ENCODE measurements at regions not wholly inside any gene's neighbourhood (a gene's known extent, or its start where the extent isn't known, plus 50 kb on each side); places are given as distances from the start of the nearest gene placed in this dataset.

- Histone ChIP-seq H3K27ac (no peak overlapping the region), H3K9me2 (ENCODE audit: insufficient read depth) (no peaks in the 10 kb centered on the region), H3K9me3 (ENCODE audit: low read depth) (no peaks in the 10 kb centered on the region), H3K4me2 (ENCODE audit: unreplicated experiment) (no peak overlapping the region), H3K4me1 (ENCODE audit: insufficient read depth) (no peaks in the 10 kb centered on the region), H3K36me3 (ENCODE audit: low read depth) (no peaks in the 10 kb centered on the region), H4K20me1 (ENCODE audit: insufficient read depth) (no peaks in the 10 kb centered on the region), H3K9ac (no peak overlapping the region), H3K27me3 (replicated peaks; ENCODE audit: insufficient read depth) (no peaks in the 10 kb centered on the region), H3K4me3 (no peak overlapping the region), H3F3A (ENCODE audit: insufficient read depth) (no peaks in the 10 kb centered on the region), H2AFZ (no peak overlapping the region), H3K79me2 (ENCODE audit: insufficient read depth) (no peaks in the 10 kb centered on the region)
- in situ Hi-C loops (cut with MboI) = no loop called here
- 11 to 18% methylated on average over 3 of the region's 3 CpGs for WGBS, 2 experiments (ENCODE audit: low coverage in 1 of 2, low lambda C conversion rate in 2 of 2, missing lambda C conversion rate in 2 of 2)
- TF ChIP-seq EZH2phosphoT487 (IDR thresholded peaks at IDR 0.05; ENCODE audit: insufficient read depth, low read depth) (no peak), EZH2 (IDR thresholded peaks at IDR 0.05; ENCODE audit: insufficient read depth, poor library complexity, severe bottlenecking) (no peak)
- DNase-seq = no peak
These were observed 425.6 kb downstream of the NR2F2 start for GRCh38 chr15:96756146-96756545.

GRCh38 chr15:96756656-96757055 lies 426.2 kb downstream of the NR2F2 start:
- WGBS, 2 experiments (ENCODE audit: low coverage in 1 of 2, low lambda C conversion rate in 2 of 2, missing lambda C conversion rate in 2 of 2) = 35 to 47% methylated on average over 2 to 15 of the region's 15 CpGs
- H3K9ac ChIP-seq = no peak overlapping the region
- in situ Hi-C loops (cut with MboI) = no loop called here

DNA sequence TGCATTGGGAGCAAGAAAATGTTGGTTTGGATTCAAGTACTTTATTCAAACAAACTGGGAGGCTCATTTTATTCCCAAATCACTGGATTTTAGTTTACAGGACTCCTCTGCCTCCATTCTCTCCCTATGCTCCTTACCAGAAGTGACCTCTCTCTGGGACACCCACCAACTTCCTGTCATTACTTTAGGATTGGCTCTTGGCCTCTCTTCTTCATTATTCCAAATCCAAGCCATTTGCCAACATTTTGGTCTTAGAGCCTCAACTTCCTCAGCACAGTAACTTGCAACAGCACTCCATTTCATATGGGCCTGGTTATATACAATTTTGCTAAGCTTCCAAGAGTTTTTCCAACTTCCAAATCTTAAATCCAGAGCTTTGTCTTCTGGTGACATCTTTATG lies 432.1 kb downstream of the NR2F2 start:
- no peaks in the 10 kb centered on the region for H3K79me2 ChIP-seq (ENCODE audit: insufficient read depth)
- in situ Hi-C loops (cut with MboI) = no loop called here
- no peak overlapping the region for H3K4me2 ChIP-seq (ENCODE audit: unreplicated experiment)
- no peak overlapping the region for H2AFZ ChIP-seq
- H3K36me3 ChIP-seq (ENCODE audit: low read depth) = no peaks in the 10 kb centered on the region
- no peak overlapping the region for H3K4me3 ChIP-seq
- TF ChIP-seq EZH2phosphoT487 (IDR thresholded peaks at IDR 0.05; ENCODE audit: insufficient read depth, low read depth) (no peak), EZH2 (IDR thresholded peaks at IDR 0.05; ENCODE audit: insufficient read depth, poor library complexity, severe bottlenecking) (no peak)
- no peak for DNase-seq
- H3K9me2 ChIP-seq (ENCODE audit: insufficient read depth) = no peaks in the 10 kb centered on the region
- no peaks in the 10 kb centered on the region for H3K27me3 ChIP-seq (replicated peaks; ENCODE audit: insufficient read depth)
- H3F3A ChIP-seq (ENCODE audit: insufficient read depth) = no peaks in the 10 kb centered on the region
- H3K27ac ChIP-seq = no peak overlapping the region
- H3K9me3 ChIP-seq (ENCODE audit: low read depth) = no peaks in the 10 kb centered on the region
- H3K4me1 ChIP-seq (ENCODE audit: insufficient read depth) = no peaks in the 10 kb centered on the region
- no peak overlapping the region for H3K9ac ChIP-seq
- H4K20me1 ChIP-seq (ENCODE audit: insufficient read depth) = no peaks in the 10 kb centered on the region

More at GRCh38 chr15:96756656-96757055, 426.2 kb downstream of the NR2F2 start:
- H2AFZ ChIP-seq = no peak overlapping the region
- DNase-seq = no peak
- no peaks in the 10 kb centered on the region for H3K27me3 ChIP-seq (replicated peaks; ENCODE audit: insufficient read depth)
- H3K27ac ChIP-seq = no peak overlapping the region
- no peak for TF ChIP-seq EZH2 (IDR thresholded peaks at IDR 0.05; ENCODE audit: insufficient read depth, poor library complexity, severe bottlenecking)
- TF ChIP-seq EZH2phosphoT487 (IDR thresholded peaks at IDR 0.05; ENCODE audit: insufficient read depth, low read depth) = no peak
- H3K9me2 ChIP-seq (ENCODE audit: insufficient read depth) = no peaks in the 10 kb centered on the region
- no peak overlapping the region for H3K4me2 ChIP-seq (ENCODE audit: unreplicated experiment)
- no peaks in the 10 kb centered on the region for H3K4me1 ChIP-seq (ENCODE audit: insufficient read depth)
- H3K4me3 ChIP-seq = no peak overlapping the region
- no peaks in the 10 kb centered on the region for H3K79me2 ChIP-seq (ENCODE audit: insufficient read depth)
- H3K36me3 ChIP-seq (ENCODE audit: low read depth) = no peaks in the 10 kb centered on the region
- H3F3A ChIP-seq (ENCODE audit: insufficient read depth) = no peaks in the 10 kb centered on the region
- no peaks in the 10 kb centered on the region for H4K20me1 ChIP-seq (ENCODE audit: insufficient read depth)
- H3K9me3 ChIP-seq (ENCODE audit: low read depth) = no peaks in the 10 kb centered on the region

GRCh38 chr15:96764501-96764900 lies 434.0 kb downstream of the NR2F2 start:
- no peaks in the 10 kb centered on the region for H3K9me2 ChIP-seq (ENCODE audit: insufficient read depth)
- H3K36me3 ChIP-seq (ENCODE audit: low read depth) = no peaks in the 10 kb centered on the region
- no peak overlapping the region for H3K27ac ChIP-seq
- TF ChIP-seq EZH2phosphoT487 (IDR thresholded peaks at IDR 0.05; ENCODE audit: insufficient read depth, low read depth) (no peak), EZH2 (IDR thresholded peaks at IDR 0.05; ENCODE audit: insufficient read depth, poor library complexity, severe bottlenecking) (no peak)
- no peaks in the 10 kb centered on the region for H3K27me3 ChIP-seq (replicated peaks; ENCODE audit: insufficient read depth)
- no peak overlapping the region for H3K4me2 ChIP-seq (ENCODE audit: unreplicated experiment)
- no peak overlapping the region for H3K9ac ChIP-seq
- H3K4me3 ChIP-seq = no peak overlapping the region
- in situ Hi-C loops (cut with MboI) = no loop called here
- no peaks in the 10 kb centered on the region for H4K20me1 ChIP-seq (ENCODE audit: insufficient read depth)
- DNase-seq = no peak
- no peaks in the 10 kb centered on the region for H3K79me2 ChIP-seq (ENCODE audit: insufficient read depth)
- H3K9me3 ChIP-seq (ENCODE audit: low read depth) = no peaks in the 10 kb centered on the region
- H3K4me1 ChIP-seq (ENCODE audit: insufficient read depth) = no peaks in the 10 kb centered on the region
- H3F3A ChIP-seq (ENCODE audit: insufficient read depth) = no peaks in the 10 kb centered on the region
- 62 to 63% methylated on average over 24 of the region's 24 CpGs for WGBS, 2 experiments (ENCODE audit: low coverage in 1 of 2, low lambda C conversion rate in 2 of 2, missing lambda C conversion rate in 2 of 2)
- no peak overlapping the region for H2AFZ ChIP-seq

DNA sequence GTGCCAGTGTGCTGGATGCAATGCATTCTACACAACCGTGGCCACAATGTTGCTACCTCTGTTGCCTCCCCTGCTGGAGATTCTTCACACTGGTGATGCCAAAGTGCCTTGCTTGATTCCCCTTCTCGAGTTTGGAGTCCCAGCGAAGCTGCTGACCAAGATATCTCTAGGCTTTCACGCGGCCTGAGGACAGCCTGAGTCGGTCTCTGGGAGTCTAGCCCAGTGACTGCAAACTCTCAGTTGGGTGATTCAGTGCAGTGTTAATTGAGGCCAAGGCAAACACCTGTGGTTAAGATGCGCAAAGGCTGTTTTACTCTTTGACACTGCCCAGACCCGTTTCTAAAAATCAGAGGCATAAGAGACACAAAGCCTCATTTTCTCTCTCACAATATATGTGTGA lies 434.4 kb downstream of the NR2F2 start:
- H3K4me3 ChIP-seq = no peak overlapping the region
- H3K27me3 ChIP-seq (replicated peaks; ENCODE audit: insufficient read depth) = no peaks in the 10 kb centered on the region
- no peaks in the 10 kb centered on the region for H3K79me2 ChIP-seq (ENCODE audit: insufficient read depth)
- H3K9me2 ChIP-seq (ENCODE audit: insufficient read depth) = no peaks in the 10 kb centered on the region
- H3F3A ChIP-seq (ENCODE audit: insufficient read depth) = no peaks in the 10 kb centered on the region
- H3K9ac ChIP-seq = no peak overlapping the region
- TF ChIP-seq EZH2phosphoT487 (IDR thresholded peaks at IDR 0.05; ENCODE audit: insufficient read depth, low read depth) (no peak), EZH2 (IDR thresholded peaks at IDR 0.05; ENCODE audit: insufficient read depth, poor library complexity, severe bottlenecking) (no peak)
- no peak overlapping the region for H3K4me2 ChIP-seq (ENCODE audit: unreplicated experiment)
- no peaks in the 10 kb centered on the region for H3K4me1 ChIP-seq (ENCODE audit: insufficient read depth)
- H3K27ac ChIP-seq = no peak overlapping the region
- H3K9me3 ChIP-seq (ENCODE audit: low read depth) = no peaks in the 10 kb centered on the region
- DNase-seq = no peak
- no peaks in the 10 kb centered on the region for H3K36me3 ChIP-seq (ENCODE audit: low read depth)
- in situ Hi-C loops (cut with MboI) = no loop called here
- no peak overlapping the region for H2AFZ ChIP-seq
- WGBS, 2 experiments (ENCODE audit: low coverage in 1 of 2, low lambda C conversion rate in 2 of 2, missing lambda C conversion rate in 2 of 2) = 48 to 55% methylated on average over 8 of the region's 8 CpGs
- H4K20me1 ChIP-seq (ENCODE audit: insufficient read depth) = no peaks in the 10 kb centered on the region

Data from GM23248 (cell line).